HG03342 (cell line): ENCODE measurements at regions not wholly inside any gene's neighbourhood (a gene's known extent, or its start where the extent isn't known, plus 50 kb on each side); places are given as distances from the start of the nearest gene placed in this dataset.

ENCODE experiments used
- ATAC-seq: cut with Tn5 transposase; IDR thresholded peaks from one replicate; pipeline ENCODE4 v1.9.1; 2021; ENCODE audit warnings: mild to moderate bottlenecking, moderate library complexity; ENCODE audit not compliant: unreplicated experiment

- ATAC-seq = no peak
Measured at GRCh38 chr10:128457136-128457535, 330.9 kb upstream of the MKI67 start.

GRCh38 chr10:128461991-128462390 is 335.8 kb upstream of the MKI67 start:
- ATAC-seq = no peak

GRCh38 chr10:128462844-128463243 is 336.6 kb upstream of the MKI67 start:
- ATAC-seq = no peak

- ATAC-seq = no peak
Measured at GRCh38 chr10:128463991-128464760, 338.0 kb upstream of the MKI67 start.

GRCh38 chr10:128465697-128466096 is 339.5 kb upstream of the MKI67 start:
- ATAC-seq = no peak

GRCh38 chr10:128466831-128467371 is 340.7 kb upstream of the MKI67 start:
- ATAC-seq = no peak

- no peak for ATAC-seq
Measured at GRCh38 chr10:128468462-128468861, 342.2 kb upstream of the MKI67 start.

- ATAC-seq = no peak
Measured at GRCh38 chr10:128469515-128469914, 343.3 kb upstream of the MKI67 start.

GRCh38 chr10:128470321-128470965 is 344.2 kb upstream of the MKI67 start:
- no peak for ATAC-seq

- no peak for ATAC-seq
Measured at GRCh38 chr10:128471151-128471550, 344.9 kb upstream of the MKI67 start.

- ATAC-seq = no peak
Measured at GRCh38 chr10:128472196-128472595, 346.0 kb upstream of the MKI67 start.

- no peak for ATAC-seq
Measured at GRCh38 chr10:128473396-128473795, 347.2 kb upstream of the MKI67 start.

- ATAC-seq = no peak
Measured at GRCh38 chr10:128473911-128474310, 347.7 kb upstream of the MKI67 start.

GRCh38 chr10:128474571-128474970 is 348.3 kb upstream of the MKI67 start:
- no peak for ATAC-seq

- ATAC-seq = no peak
Measured at GRCh38 chr10:128475686-128476367, 349.6 kb upstream of the MKI67 start.

- ATAC-seq = no peak
Measured at GRCh38 chr10:128476368-128476725, 350.1 kb upstream of the MKI67 start.

GRCh38 chr10:128476845-128477244 is 350.6 kb upstream of the MKI67 start:
- ATAC-seq = no peak

GRCh38 chr10:128480601-128481000 is 354.4 kb upstream of the MKI67 start:
- no peak for ATAC-seq

GRCh38 chr10:128481152-128481840 is 355.1 kb upstream of the MKI67 start:
- ATAC-seq = no peak

- no peak for ATAC-seq
Measured at GRCh38 chr10:128482052-128482451, 355.8 kb upstream of the MKI67 start.

- no peak for ATAC-seq
Measured at GRCh38 chr10:128483216-128483615, 357.0 kb upstream of the MKI67 start.
